ENCODE measurements at regions not wholly inside any gene's neighbourhood (a gene's known extent, or its start where the extent isn't known, plus 50 kb on each side); places are given as distances from the start of the nearest gene placed in this dataset.
"Not testable (repeated sequence)": the region's sequence is repeated elsewhere in the genome, so short reads cannot be mapped to it uniquely, and the experiment has no call there.

- DNase-seq, result no peak
Observed at GRCh38 chr6:115540077-115540869, 520.4 kb downstream of the FRK start.

- DNase-seq, result no peak
Observed at GRCh38 chr6:115539531-115539930, 521.2 kb downstream of the FRK start.

DNA sequence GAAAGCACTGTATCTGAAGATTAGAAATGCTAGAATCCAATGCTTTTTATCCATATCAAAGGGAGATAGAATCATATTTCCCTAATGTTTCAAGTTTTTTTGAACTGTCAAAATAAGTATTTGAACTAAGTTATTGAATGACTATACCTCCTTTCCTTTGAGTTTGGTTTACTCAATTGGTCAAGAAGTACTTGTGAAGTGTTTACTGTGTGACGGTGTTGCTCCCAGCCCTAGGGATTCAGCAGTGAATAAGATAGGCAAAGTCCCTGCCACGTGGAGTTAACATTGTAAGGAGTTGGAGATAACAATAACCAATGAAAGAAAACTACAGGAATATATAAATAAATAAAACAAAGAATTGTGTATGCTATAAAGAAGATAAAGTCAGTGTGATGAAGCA, 535.9 kb downstream of the FRK start:
- DNase-seq, result no peak

DNA sequence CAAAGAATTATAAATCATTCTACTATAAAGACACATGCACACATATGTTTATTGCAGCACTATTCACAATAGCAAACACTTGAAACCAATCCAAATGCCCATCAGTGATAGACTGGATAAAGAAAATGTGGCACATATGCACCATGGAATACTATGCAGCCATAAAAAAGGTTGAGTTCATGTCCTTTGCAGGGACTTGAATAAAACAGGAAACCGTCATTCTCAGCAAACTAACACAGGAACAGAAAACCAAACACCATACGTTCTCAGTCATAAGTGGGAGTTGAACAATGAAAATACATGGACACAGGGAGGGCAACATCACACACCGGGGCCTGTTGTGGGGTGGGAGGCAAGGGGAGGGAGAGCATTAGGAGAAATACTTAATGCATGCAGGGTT, 538.9 kb downstream of the FRK start:
- DNase-seq, result not testable (repeated sequence)

DNA sequence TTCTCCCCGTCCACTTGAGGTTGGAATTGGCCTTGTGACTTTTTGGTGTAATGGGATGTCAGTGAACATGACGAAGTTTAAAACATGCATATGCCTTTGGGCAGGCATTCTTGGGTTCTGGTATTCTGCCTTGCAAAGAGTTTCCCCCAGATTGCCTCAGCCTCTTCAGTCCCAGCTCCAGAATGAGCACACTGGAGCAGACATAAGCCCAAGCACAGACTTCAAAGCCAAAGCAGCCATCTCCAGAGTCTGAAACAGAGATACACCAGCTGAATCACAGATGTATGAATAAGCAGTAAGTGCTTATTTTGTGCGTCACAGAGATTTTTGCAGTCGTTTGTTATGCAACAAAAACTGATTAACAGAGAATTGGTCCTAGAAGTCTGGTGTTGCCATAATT, 546.0 kb downstream of the FRK start:
- no peak for DNase-seq

DNA sequence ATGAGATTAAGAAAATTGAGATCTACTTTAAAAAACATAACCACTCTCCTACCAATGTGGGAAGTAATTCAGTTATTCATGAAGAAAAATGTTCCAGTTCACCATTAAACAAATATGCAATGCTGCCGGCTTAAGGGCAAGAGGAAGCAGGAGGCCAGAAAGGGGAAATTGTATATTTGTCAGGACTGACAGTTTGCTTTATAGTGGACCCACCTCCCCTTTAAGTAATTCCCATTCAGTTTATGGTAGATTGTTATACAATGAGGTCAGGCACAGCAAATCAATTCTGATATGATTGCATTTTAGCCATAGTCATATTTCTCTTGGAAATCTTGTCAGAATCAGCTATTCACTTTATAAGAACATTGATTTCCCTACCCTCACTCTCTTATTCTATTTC, 547.8 kb downstream of the FRK start:
- DNase-seq, result no peak

- no peak for DNase-seq
Observed at GRCh38 chr6:115511771-115512170, 548.9 kb downstream of the FRK start.

DNA sequence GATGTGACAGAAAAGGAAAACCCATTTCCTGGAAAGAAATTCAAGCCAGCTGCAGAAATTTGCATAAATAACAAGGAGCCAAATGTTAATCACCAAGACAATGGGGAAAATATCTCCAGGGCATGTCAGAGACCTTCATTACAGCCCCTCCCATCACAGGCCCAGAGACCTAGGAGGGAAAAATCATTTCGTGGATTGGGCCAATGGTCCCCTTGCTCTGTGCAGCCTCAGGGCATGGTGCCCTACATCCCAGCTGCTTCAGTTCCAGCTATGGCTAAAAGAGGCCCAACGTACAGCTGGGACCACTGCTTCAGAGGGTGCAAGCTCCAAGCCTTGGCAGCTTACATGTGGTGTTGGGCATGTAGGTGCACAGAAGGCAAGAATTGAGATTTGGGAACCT, 558.3 kb downstream of the FRK start:
- not testable (repeated sequence) for DNase-seq

- no peak for DNase-seq
Observed at GRCh38 chr6:115495184-115495583, 565.5 kb downstream of the FRK start.

DNA sequence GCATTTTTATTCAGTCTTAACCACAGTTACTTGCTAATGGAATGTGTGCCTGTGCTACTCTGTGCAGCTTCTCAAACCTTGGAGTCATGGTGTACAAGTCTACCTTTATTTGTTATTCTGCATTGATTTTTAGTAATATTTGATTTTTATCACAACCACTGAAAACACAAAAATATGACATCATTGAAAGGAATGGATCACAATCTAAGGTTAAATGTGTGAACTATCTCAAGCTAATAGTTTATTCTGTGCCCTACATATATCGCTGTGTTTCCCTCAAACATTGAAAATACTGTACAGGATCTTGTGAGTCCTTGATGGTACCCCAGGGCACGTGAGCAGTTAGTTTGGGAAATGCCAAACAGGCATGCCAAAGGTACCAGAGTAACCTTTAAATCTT, 573.4 kb downstream of the FRK start:
- no peak for DNase-seq

GRCh38 chr6:115485400-115485799, 575.3 kb downstream of the FRK start:
- DNase-seq, result no peak

- not testable (repeated sequence) for DNase-seq
Observed at GRCh38 chr6:115480543-115480942, 580.1 kb downstream of the FRK start.

DNA sequence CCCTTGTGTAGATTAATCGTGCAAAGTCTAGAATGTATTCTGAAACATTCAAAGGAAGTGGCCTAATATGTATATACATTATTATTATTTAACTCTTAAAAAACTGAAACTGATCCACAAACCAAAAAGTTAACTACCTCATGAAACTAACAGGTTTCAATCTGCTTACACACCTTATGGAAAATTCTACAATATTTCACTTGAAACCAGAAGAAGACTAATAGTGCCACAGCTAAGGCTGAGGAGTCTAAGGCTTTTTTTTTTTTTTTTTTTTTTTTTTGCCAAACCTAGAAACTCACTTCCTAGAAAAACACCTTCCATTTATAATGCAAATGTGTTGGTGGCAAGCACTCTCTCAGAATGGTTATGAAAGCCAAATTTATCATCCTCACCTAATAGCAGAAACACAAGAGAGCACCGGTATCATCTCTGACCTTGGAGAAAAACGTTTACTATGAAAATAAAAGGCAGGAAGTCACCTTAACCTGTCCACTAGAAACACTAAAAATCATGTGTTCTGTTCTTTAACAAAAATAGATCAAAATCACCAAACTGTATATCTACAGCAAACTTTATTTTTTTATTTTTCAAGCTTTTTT, 586.1 kb downstream of the FRK start:
- DNase-seq, result no peak

DNA sequence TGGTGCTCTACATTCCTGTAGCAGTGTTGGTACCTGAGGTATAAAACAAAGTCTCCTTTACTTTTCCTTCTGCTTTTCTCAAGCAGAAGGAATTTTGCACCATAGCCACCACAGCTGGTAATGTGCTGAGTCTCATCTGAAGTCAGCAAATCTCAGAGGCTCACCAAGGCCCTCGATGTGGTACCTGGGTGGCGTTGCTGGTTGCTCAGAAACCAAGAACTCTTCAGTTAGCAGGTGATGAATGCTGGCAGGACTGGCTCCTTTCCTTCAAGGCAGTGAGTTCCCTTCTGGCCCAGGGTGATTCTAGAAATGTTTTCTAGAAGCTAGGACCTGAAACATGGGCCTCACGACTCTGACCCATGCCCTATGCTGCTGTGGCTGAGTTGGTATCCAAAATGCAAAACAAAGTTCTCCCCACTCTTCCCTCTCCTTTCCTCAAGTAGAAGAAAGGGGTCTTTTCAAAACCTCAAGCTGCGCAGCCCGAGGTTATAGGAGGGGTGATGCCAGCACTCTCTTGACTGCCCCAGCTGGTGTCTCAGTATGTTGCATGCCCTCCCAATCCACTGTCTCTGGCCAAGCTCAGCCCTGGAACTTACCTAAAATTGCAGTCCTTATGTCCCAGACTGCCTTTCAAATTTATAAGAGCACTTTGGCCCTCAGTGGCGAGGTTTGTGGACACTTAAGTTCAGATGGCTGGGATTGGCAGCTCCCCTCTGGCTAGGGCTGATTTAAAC, 592.3 kb downstream of the FRK start:
- DNase-seq, result no peak

- no peak for DNase-seq
Observed at GRCh38 chr6:115467726-115468125, 593.0 kb downstream of the FRK start.

- no peak for DNase-seq
Observed at GRCh38 chr6:115460913-115461312, 599.8 kb downstream of the FRK start.

DNA sequence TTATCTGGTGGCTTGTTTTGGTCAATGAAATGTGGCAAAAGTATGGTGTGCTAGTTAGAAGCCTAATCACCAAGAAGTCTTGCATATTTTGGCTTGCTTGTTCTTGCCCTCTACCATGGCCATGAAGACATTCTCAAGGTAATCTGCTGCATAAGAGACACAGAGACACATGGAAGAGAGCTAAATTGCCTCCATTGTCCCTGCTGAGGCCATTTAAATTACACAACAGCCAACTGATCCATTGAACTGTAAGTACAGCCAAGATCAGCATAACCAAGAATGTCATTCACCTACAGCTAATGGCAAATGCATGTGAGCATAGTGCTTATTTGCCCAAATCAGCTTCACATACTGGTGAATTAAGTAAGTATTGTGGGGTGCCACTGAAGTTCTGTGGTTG, 603.8 kb downstream of the FRK start:
- no peak for DNase-seq

DNA sequence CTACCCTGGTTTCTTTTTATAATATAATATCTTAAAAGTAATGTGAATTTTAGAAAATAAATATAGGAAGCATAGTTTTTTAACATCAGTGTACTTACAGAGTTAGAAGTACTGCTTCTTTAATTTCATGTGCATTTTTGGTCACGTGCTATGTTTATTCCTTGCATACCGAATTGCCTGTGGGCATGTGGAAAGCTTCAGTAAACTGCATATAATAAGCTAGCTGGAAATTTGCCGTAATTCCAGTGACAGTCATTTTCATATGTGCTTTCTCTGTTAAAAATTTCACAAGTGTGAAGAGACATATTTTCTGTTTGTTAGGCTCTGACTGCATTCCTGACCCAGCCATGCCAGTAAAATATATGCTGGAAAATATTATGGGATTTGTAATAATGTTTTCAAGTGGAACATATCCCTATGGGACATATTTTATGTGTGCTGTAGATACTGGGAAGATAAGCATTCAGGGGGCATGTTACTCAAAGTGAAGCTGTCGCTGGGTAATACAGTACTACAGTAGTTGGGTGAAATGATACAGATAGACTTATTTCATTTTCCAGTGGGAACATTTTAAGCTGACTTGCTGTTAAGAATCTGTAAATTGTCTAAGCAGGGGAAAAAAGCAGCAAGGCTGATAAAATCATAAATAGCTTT, 616.7 kb downstream of the FRK start:
- no peak for DNase-seq

DNA sequence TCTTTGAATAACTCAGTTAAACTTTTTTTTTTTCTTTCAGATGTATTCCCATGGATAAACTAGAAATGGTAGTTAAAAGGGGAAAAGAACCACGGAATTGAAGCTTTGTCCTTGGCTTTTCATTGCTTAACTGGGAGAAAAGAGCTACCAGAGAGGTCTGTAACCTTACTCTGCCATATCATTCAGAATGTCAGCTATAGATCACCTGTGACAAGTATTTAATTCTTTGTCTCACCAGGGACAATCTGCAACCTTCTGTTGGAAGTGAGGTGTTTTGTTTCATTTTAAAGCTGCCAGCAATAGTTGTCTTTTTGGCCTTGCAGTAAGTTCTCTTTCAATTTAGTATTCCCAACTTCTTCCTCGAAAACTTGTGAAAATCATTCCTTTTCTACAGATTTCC, 618.4 kb downstream of the FRK start:
- no peak for DNase-seq

- DNase-seq, result no peak
Observed at GRCh38 chr6:115441651-115442050, 619.0 kb downstream of the FRK start.

DNA sequence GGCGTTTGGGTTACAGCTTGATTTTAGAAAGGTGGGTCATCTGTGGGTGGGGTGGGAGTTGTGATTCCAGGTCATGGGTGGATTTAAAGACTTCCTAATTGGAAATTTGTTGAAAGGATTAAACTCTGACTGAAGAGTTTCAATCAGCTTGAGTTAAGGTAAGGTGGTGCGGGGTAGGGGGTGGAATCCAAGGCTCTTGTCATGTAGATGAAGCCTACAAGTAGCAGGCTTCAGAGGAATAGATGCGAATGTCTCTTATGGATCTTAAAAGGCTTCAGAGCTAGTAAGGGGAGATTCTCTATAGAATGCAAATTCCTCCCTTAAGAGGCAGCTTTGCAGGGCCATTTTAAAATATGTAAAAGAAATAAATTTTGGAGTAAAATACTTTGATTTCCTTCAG, 645.3 kb downstream of the FRK start:
- no peak for DNase-seq

GRCh38 chr6:115414916-115415315, 645.8 kb downstream of the FRK start:
- DNase-seq, result not testable (repeated sequence)

DNA sequence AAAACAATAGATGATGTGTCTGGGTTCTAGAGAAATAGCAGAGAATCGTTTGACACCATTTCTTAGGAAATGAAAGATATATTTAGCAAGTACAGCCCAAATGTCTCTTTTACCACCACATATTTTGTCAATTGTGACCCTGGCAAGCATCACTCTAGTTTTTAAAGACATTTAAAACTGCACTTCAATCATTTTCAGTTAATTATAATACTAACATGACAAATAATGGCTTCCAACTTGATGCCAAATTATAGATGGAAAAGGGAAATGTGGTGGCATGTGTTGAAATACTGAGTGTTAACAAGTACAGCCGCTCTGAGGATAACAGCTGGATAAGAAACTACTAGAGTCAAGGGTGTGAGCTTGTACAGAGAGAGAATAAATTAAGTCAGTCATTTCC, 648.9 kb downstream of the FRK start:
- no peak for DNase-seq

GRCh38 chr6:115404446-115404845, 656.2 kb downstream of the FRK start:
- DNase-seq, result no peak

Data from HCEC 1CT (cell line).